ENCODE measurements at regions not wholly inside any gene's neighbourhood (a gene's known extent, or its start where the extent isn't known, plus 50 kb on each side); places are given as distances from the start of the nearest gene placed in this dataset.

DNA sequence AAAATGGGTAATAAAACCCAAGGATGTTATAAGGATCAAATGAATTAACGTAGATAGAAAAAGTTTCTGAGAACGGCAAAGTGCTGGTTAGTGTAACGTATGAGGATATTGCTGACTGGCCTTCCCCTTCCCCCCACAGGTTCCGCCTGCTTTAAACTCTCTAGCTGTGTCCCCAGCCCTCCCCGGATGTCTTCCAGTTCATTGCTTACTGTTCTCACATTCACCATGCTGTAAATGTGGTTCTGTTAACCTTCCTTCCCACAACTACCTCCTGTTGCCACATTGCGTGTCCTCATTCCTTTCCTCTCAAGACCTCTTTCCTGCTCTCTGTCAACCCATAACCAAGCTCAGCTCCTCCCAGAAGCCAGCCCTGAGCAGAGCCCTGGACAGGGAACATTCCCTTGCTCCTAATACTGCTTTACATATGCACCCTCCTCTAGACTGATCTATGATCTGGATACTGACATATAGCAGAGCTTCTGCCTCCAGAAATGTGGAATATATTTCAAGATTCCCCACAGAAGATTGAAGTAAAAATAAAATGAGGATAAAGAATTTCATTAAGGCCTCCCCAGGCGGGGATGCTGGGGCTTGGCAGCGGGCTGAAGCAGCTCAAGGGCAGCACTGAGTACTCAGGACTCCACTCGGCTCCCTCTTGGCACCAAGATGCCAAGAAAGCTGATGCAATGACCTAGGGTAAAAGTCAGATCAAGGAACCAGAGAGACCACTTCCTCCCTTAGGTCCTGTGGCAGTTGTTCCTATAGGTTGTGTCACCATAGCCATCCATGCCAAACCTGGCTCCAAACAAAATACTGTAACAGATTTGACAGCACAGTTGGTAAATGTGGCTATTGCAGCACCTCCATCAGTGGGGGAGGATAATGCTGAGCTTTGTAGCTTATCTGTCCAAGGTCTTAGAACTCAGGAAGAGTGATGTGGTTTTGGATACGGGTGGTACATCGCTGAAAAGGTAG lies 136.4 kb upstream of the PIK3C3 start:
- TF ChIP-seq, protein P1, sequence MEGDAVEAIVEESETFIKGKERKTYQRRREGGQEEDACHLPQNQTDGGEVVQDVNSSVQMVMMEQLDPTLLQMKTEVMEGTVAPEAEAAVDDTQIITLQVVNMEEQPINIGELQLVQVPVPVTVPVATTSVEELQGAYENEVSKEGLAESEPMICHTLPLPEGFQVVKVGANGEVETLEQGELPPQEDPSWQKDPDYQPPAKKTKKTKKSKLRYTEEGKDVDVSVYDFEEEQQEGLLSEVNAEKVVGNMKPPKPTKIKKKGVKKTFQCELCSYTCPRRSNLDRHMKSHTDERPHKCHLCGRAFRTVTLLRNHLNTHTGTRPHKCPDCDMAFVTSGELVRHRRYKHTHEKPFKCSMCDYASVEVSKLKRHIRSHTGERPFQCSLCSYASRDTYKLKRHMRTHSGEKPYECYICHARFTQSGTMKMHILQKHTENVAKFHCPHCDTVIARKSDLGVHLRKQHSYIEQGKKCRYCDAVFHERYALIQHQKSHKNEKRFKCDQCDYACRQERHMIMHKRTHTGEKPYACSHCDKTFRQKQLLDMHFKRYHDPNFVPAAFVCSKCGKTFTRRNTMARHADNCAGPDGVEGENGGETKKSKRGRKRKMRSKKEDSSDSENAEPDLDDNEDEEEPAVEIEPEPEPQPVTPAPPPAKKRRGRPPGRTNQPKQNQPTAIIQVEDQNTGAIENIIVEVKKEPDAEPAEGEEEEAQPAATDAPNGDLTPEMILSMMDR (conservative IDR thresholded peaks at IDR 0.05; ENCODE audit: control insufficient read depth, insufficient read depth, low read depth, low read length): no peak
- no peak for DNase-seq (ENCODE audit: low read depth)

DNA sequence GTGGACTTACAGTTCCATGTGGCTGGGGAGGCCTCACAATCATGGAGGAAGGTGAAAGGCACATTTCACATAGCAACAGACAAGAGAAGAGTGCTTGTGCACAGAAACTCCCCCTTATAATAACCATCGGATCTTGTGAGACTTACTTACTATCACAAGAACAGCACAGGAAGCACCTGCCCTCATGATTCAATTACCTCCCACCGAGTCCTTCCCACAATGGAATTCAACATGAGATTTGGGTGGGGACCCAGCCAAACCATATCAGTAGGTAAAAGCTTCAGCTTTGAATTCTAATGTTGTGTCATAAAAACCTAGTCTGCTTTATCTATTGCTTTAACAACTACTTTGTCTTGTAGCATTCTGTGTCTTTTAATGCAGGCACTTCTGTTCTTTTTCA lies 140.4 kb upstream of the PIK3C3 start:
- TF ChIP-seq, protein P1 (conservative IDR thresholded peaks at IDR 0.05; ENCODE audit: control insufficient read depth, insufficient read depth, low read depth, low read length): no peak
- no peak overlapping the region for H3K4me3 ChIP-seq (ENCODE audit: control insufficient read depth, low read depth, low read length)
- no peak for DNase-seq (ENCODE audit: low read depth)

More for the DNA sequence above, 136.4 kb upstream of the PIK3C3 start:
- no peak overlapping the region for H3K4me3 ChIP-seq (ENCODE audit: control insufficient read depth, low read depth, low read length)

DNA sequence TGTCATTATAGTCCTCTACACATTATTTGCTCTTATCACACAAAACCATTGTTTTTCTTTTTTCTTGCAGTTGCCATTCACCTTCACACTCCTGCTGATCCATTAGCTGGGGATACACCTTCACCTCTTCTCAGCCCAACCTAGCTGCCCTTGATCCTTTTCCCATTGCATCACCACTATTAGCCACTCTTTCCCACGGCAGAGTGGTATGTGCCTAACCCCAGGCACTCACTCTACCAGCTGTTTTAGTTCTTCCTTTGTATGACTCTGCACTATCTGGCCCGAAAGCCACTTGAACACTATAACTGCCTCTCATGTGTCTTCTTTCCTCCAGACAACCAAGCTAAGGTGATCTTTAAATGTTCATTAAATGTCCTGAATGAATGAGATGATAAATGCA lies 145.4 kb upstream of the PIK3C3 start:
- TF ChIP-seq, protein P1 (conservative IDR thresholded peaks at IDR 0.05; ENCODE audit: control insufficient read depth, insufficient read depth, low read depth, low read length): no peak
- no peak overlapping the region for H3K4me3 ChIP-seq (ENCODE audit: control insufficient read depth, low read depth, low read length)
- no peak for DNase-seq (ENCODE audit: low read depth)

DNA sequence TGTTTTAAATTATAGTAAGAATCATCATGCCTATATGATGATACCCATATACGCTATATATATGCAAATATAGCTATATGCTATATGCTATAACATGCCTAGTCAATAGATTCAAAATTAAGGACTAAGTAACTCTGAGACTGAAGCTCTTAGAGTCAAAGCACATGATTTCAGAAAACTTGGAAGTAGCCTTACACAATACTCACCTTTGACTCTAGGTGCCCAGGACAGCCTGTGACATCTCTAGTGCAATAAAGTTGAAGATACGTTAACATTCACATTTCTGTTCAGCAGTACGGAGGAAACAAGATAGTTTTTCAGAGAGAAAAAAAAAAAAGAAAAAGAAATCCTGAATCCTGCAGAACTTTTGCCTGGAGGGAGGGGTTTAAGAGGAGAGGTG lies 149.7 kb upstream of the PIK3C3 start:
- no peak for DNase-seq (ENCODE audit: low read depth)
- TF ChIP-seq, protein P1 (conservative IDR thresholded peaks at IDR 0.05; ENCODE audit: control insufficient read depth, insufficient read depth, low read depth, low read length): no peak
- no peak overlapping the region for H3K4me3 ChIP-seq (ENCODE audit: control insufficient read depth, low read depth, low read length)

DNA sequence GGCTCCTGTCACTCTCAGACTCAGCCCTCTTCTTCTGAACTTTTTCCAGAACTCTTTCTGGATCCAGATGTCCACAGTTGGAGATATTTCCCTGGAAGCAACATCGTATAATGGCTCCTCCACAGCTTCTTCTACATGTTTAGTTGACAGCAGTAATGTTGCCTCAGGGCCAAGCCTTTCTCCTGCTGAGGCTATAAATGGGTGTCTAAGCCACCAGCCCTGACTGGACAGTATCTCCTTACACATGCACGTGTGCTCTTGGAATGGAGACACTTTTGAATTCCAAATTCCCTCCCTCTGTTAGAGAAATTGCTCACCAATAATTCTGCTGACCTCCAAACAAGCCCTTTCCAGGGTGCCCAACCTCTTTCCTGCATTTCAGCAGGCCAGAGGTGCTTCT lies 156.2 kb upstream of the PIK3C3 start:
- no peak for DNase-seq (ENCODE audit: low read depth)
- TF ChIP-seq, protein P1 (conservative IDR thresholded peaks at IDR 0.05; ENCODE audit: control insufficient read depth, insufficient read depth, low read depth, low read length): no peak
- no peak overlapping the region for H3K4me3 ChIP-seq (ENCODE audit: control insufficient read depth, low read depth, low read length)

DNA sequence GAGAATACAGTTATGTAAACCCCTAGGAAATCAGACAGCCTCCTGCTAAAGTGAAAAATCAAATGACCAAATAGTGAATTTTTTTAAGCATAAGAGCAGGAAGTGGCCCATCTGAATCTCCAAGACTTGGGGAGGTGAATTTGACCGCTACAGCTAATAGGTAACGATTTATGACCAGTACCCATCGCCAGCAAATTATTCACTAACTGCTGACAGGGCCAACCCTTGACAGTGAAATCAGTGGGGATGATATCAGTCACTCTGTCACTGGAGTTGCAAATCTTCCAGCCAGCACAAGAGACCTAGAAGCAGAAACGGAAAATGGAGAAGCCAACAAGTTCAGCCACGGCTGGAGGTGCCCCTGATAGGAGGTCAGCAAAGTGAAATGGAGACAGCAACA lies 164.3 kb upstream of the PIK3C3 start:
- no peak overlapping the region for H3K4me3 ChIP-seq (ENCODE audit: control insufficient read depth, low read depth, low read length)
- TF ChIP-seq, protein P1 (conservative IDR thresholded peaks at IDR 0.05; ENCODE audit: control insufficient read depth, insufficient read depth, low read depth, low read length): no peak
- no peak for DNase-seq (ENCODE audit: low read depth)

Data from fibroblast of mammary gland (primary cell).